Thymus (tissue), 11 donors: ENCODE measurements at regions not wholly inside any gene's neighbourhood (a gene's known extent, or its start where the extent isn't known, plus 50 kb on each side); places are given as distances from the start of the nearest gene placed in this dataset.
A peak's percentile ranks its signal among the peaks of the same experiment; 100 is the strongest.

Experiments
- DNase-seq, 9 donors: peaks; one replicate each; pipeline ENCODE4 v3.0.0-alpha.2; 2013; ENCODE audit warnings: low spot score in 9 of 9, low read depth in 6 of 9, missing footprints in 1 of 9
- H3K27ac ChIP-seq, 2 donors: one replicate each; pipeline ENCODE4 v1.5.1; 2013; ENCODE audit warnings: control low read depth in 1 of 2, low read depth in 1 of 2, low read length in 1 of 2, mild to moderate bottlenecking in 1 of 2, moderate library complexity in 1 of 2
- H3K27me3 ChIP-seq, 2 donors: one replicate each; pipeline ENCODE4 v1.5.1; 2013; ENCODE audit warnings: low read length in 1 of 2; ENCODE audit not compliant: control insufficient read depth in 2 of 2, insufficient read depth in 1 of 2
- H3K36me3 ChIP-seq, 2 donors: one replicate each; pipeline ENCODE4 v1.5.1; 2013; ENCODE audit warnings: low read length in 1 of 2, mild to moderate bottlenecking in 1 of 2, moderate library complexity in 1 of 2; ENCODE audit not compliant: control insufficient read depth in 2 of 2, insufficient read depth in 2 of 2
- H3K4me1 ChIP-seq, 2 donors: one replicate each; pipeline ENCODE4 v1.5.1; 2013; ENCODE audit warnings: low read length in 2 of 2; ENCODE audit not compliant: control insufficient read depth in 2 of 2, insufficient read depth in 2 of 2
- H3K4me3 ChIP-seq, 2 donors: one replicate each; pipeline ENCODE4 v1.5.1; 2013; ENCODE audit warnings: low read length in 2 of 2, control low read depth in 1 of 2, mild to moderate bottlenecking in 1 of 2
- H3K9me3 ChIP-seq, 2 donors: one replicate each; pipeline ENCODE4 v1.5.1; 2013; ENCODE audit warnings: low read length in 1 of 2, mild to moderate bottlenecking in 1 of 2; ENCODE audit not compliant: control insufficient read depth in 2 of 2, insufficient read depth in 1 of 2
- WGBS: extraction: QIAGEN DNeasy Blood & Tissue Kit; methylation state at CpG from one replicate; pipeline ENCODE4 v1.1.7; 2013; 5-methylcytosine and 5-hydroxymethylcytosine counted together
- donor health status: healthy.

DNA sequence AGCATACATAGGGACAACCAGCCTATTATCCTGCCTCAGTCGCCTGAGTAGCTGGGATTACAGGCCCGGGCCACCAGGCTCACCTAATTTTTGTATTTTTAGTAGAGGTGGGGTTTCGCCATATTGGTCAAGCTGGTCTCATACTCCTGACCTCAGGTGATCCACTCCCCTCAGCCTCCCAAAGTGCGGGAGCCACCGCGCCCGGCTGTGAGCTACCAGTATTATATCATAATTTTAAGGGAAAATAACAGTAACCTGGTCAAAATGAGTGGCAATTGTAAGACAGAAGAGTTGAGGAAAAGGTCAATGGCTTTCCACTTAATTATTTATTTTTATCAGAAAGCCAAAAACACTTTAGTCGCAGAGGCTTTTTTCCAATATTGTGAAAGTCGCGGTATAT, 652.6 kb upstream of the BCHE start:
- Histone ChIP-seq H3K4me3 (no peak overlapping the region), H3K27ac (no peak overlapping the region), H3K9me3 (peaks cover 0 to 10% of the 10 kb centered on the region in 2 donors), H3K4me1 (no peaks in the 10 kb centered on the region), H3K27me3 (no peaks in the 10 kb centered on the region), H3K36me3 (no peaks in the 10 kb centered on the region)
- WGBS = 97% methylated on average over 10 of the region's 10 CpGs
- DNase-seq = no peak

DNA sequence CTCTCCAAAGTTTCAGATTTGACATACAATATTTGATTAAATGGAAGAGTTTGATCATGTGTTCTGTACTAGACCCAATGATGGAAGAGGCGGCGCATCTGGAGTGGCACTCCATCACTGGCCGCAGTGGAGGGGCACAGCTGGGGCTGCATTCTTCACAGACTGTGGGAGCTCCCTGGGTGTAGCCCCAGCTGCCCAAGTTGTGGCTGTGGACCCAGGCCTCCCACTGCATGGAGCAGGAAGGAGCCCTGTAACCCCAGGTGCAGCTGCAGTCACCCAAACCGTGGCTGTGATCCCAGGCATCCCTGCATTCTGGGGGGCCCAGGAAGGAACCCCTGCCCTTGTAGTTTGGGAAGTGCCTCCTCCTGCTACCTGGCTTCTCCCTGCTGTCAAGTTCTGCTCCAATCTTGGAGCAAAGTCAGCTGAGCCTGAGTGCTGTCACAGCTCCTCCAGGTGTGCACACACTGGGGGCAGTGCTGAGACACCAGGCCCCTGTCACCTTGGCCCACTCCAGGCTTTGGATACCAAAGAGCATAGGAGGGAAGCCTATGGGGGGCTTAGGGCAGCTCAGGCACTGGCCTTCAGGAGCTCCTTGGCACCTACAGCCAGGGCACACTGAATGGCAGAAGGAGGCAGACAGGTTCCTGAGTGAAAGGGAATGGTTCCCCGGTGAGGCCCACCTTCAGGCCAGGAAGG, 651.9 kb upstream of the BCHE start:
- H3K9me3 ChIP-seq = peaks cover 0 to 10% of the 10 kb centered on the region in 2 donors
- no peaks in the 10 kb centered on the region for H3K4me1 ChIP-seq
- H3K36me3 ChIP-seq = no peaks in the 10 kb centered on the region
- H3K4me3 ChIP-seq = no peak overlapping the region
- DNase-seq = no peak
- H3K27me3 ChIP-seq = no peaks in the 10 kb centered on the region
- no peak overlapping the region for H3K27ac ChIP-seq
- 95% methylated on average over 5 of the region's 5 CpGs for WGBS

DNA sequence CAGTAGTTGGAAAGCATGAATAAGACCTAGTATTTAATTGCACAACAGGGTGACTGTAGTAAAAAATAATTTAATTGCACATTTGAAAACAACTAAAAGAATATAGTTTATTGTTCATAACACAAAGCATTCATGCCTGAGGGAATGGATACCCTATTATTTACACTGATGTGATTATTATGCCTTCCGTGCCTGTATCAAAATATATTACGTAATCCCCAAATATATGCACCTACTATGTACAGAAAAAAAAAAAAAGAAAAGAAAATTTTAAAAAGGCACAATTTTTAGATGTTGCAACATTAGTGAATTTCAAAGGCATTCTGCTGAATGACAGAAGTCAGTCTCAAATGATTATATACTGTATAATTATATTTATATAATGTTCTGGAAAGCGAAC, 647.2 kb upstream of the BCHE start:
- H3K4me3 ChIP-seq = no peak overlapping the region
- H3K27me3 ChIP-seq = no peaks in the 10 kb centered on the region
- no peaks in the 10 kb centered on the region for H3K4me1 ChIP-seq
- H3K9me3 ChIP-seq = peaks cover 0 to 7% of the 10 kb centered on the region in 2 donors
- no peak overlapping the region for H3K27ac ChIP-seq
- no peaks in the 10 kb centered on the region for H3K36me3 ChIP-seq
- WGBS = 93% methylated on average over 3 of the region's 3 CpGs
- DNase-seq = no peak

DNA sequence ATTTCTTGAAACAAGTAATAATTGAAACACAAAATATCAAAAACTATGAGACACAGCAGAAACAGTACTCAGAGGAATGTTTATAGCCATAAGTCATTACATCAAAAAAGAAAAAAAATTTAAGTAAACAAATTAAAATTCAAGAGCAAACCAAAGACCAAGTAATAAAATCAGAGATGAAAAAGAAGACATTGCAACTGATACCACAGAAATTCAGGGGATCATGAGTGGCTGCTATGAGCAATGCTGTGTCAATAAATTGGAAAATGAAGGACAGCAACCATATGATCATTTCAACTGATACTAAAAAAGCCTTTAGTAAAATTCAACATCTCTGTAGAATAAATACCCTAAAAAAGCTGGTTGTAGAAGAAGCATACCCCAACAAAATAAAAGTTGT, 644.1 kb upstream of the BCHE start:
- no peaks in the 10 kb centered on the region for H3K36me3 ChIP-seq
- no peak overlapping the region for H3K4me3 ChIP-seq
- H3K27ac ChIP-seq = no peak overlapping the region
- H3K9me3 ChIP-seq = no peaks in the 10 kb centered on the region
- H3K27me3 ChIP-seq = no peaks in the 10 kb centered on the region
- no peaks in the 10 kb centered on the region for H3K4me1 ChIP-seq
- DNase-seq = no peak

DNA sequence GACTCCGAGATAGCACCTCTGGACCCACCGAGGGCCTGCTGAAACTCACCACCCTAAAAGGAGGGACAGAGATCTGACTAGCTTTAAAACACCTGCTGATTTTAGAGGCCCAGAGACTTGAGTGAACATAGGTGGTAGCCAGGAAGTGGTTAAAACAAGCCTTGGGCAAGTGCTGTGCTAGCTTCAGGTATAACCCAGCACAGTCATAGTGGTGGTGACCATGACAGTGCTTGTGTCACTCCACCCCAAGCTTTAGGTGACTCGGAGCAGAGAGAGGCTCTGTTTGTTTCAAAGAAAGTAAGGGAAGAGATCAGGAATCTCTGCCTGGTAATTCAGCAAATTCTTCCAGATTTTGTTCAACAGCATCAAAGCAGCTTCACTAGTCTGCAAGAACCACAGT, 641.1 kb upstream of the BCHE start:
- DNase-seq = no peak
- Histone ChIP-seq H3K27ac (no peak overlapping the region), H3K27me3 (no peaks in the 10 kb centered on the region), H3K9me3 (no peaks in the 10 kb centered on the region), H3K4me3 (no peak overlapping the region), H3K36me3 (no peaks in the 10 kb centered on the region), H3K4me1 (no peaks in the 10 kb centered on the region)
- 74% methylated on average over 3 of the region's 3 CpGs for WGBS

DNA sequence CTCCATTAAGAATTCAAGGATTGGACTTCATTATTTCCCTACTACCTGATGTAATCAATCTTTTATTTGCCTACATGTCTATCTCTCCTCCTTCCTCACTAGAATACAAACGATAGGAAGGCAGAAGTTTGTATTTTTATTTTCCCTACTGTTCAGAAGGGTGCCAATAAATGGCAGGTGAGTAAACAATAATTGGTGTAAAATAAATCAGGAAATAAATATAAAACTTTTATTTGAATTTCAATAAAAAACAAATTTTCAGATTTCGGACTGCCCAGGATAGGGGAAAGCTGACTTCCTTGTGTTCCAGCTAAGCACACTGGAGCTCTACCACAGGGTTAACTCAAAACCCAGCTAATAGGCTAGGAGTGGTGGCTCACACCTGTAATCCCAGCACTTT, 636.3 kb upstream of the BCHE start:
- H3K9me3 ChIP-seq = no peaks in the 10 kb centered on the region
- no peak for DNase-seq
- H3K27me3 ChIP-seq = no peaks in the 10 kb centered on the region
- 88% methylated on average over 2 of the region's 2 CpGs for WGBS
- no peak overlapping the region for H3K27ac ChIP-seq
- H3K36me3 ChIP-seq = no peaks in the 10 kb centered on the region
- no peaks in the 10 kb centered on the region for H3K4me1 ChIP-seq
- no peak overlapping the region for H3K4me3 ChIP-seq

DNA sequence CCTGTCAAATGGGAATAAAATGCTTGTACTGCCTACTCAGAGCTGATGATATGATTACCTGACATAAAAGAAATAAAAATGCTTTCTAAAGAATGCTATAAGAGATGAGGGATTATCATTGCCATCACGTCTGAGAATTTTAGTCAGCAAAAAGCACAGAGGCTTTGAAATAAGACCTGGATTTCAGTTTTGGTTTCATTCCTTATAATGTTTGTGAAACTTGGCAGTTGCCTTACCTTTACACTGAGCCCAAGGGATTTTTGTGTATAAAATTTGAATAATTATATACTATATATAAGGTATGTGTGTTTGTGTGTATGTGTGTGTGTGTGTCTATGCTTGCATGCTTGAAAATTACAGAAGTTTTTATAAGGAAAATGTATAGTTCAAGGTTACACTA, 634.8 kb upstream of the BCHE start:
- Histone ChIP-seq H3K36me3 (no peaks in the 10 kb centered on the region), H3K4me1 (no peaks in the 10 kb centered on the region), H3K27ac (no peak overlapping the region), H3K9me3 (no peaks in the 10 kb centered on the region), H3K27me3 (no peaks in the 10 kb centered on the region), H3K4me3 (no peak overlapping the region)
- 73% methylated on average over 1 of the region's 1 CpG for WGBS
- DNase-seq = peak in 1 of 9 donors; percentile 2

DNA sequence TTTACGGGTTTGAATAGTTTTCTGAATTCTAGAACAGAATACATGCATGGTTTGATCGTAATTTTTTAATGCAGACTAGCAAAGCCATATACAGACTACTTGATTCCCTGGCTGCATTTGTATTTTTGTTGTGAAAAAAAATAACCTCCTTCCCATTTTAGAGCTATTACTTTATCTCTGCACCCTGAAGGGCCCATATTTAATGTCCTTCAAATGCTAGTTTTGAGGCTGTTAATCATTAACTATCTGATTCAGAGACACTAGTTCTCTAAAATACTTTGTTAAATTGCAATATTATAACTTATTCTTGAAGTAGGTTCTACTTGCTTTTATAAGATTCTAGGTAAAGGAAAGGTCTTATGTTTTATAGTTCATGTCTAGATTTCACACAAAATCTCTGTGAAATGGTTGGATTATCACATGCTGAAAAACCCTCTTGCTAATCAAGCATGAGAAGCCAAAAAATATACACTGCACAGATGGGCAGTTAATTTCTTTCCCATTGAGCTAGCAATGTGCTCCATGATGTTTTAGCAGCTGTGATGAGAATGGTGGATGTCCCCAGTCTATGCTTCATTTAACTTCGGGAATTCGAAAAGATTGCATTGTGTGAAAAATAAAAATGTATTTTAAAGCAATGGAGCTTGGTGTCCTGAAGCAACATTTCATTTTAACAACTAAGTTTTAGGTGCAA, 634.0 kb upstream of the BCHE start:
- H3K9me3 ChIP-seq = no peaks in the 10 kb centered on the region
- no peaks in the 10 kb centered on the region for H3K27me3 ChIP-seq
- H3K4me1 ChIP-seq = no peaks in the 10 kb centered on the region
- no peak overlapping the region for H3K27ac ChIP-seq
- DNase-seq = no peak
- WGBS = 88% methylated on average over 4 of the region's 4 CpGs
- H3K36me3 ChIP-seq = no peaks in the 10 kb centered on the region
- no peak overlapping the region for H3K4me3 ChIP-seq

DNA sequence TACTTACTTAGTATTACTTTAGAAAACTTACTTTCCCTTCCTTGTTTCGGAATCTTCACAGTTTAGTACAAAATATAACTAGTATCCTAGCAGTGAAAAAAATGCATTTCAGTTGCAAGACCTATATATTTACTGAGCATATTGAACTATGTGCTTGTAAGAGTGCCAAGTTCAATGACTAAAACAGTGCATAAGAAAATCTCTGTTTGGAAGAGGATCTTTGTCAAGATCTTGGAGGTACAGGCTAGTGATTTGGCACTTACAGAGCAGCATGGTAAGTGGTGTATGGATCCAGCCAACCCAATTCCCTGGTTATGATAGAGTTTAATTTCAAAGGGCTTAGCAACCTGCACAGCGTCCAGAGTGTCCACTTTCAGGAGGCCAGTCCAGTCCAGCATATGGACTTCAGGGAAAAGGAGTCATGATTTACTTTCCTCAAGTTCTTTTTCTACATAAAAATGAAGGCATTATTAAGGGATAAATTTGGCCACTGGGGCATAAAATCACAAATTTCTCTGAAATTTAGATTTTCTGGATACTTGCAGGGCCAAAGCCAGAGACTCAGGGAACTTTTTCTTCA, 625.8 kb upstream of the BCHE start:
- DNase-seq = no peak
- H3K36me3 ChIP-seq = no peaks in the 10 kb centered on the region
- no peak overlapping the region for H3K27ac ChIP-seq
- no peak overlapping the region for H3K4me3 ChIP-seq
- H3K9me3 ChIP-seq = no peaks in the 10 kb centered on the region
- 97% methylated on average over 2 of the region's 2 CpGs for WGBS
- no peaks in the 10 kb centered on the region for H3K4me1 ChIP-seq
- H3K27me3 ChIP-seq = no peaks in the 10 kb centered on the region
